DOHH2 (cell line): ENCODE measurements at regions not wholly inside any gene's neighbourhood (a gene's known extent, or its start where the extent isn't known, plus 50 kb on each side); places are given as distances from the start of the nearest gene placed in this dataset.

ENCODE experiments used
- H3F3A ChIP-seq: fragments of 200-600 bp; sonication (generic), shearing (Covaris generic); 2 replicates; pipeline ENCODE4 v1.6.0; 2016; ENCODE audit warnings: antibody characterized with exemption, mild to moderate bottlenecking; ENCODE audit not compliant: control insufficient read depth, insufficient read depth
- H3K27ac ChIP-seq: fragments of 200-600 bp; sonication (generic); 2 replicates; pipeline ENCODE4 v1.5.1; 2014; ENCODE audit warnings: low read depth, mild to moderate bottlenecking, low read length, moderate library complexity
- H3K27me3 ChIP-seq: fragments of 200-600 bp; sonication (generic); 2 replicates; pipeline ENCODE4 v1.6.1; 2014; ENCODE audit warnings: mild to moderate bottlenecking, low read length, mixed read lengths; ENCODE audit not compliant: control insufficient read depth
- H3K36me3 ChIP-seq: fragments of 200-600 bp; sonication (generic); 2 replicates; pipeline ENCODE4 v1.6.1; 2014; ENCODE audit warnings: mild to moderate bottlenecking, low read length, moderate library complexity, mixed read lengths; ENCODE audit not compliant: control insufficient read depth
- H3K4me1 ChIP-seq: fragments of 200-600 bp; sonication (generic); 2 replicates; pipeline ENCODE4 v1.6.1; 2014; ENCODE audit warnings: mild to moderate bottlenecking, low read length, mixed read lengths; ENCODE audit not compliant: control insufficient read depth
- H3K4me2 ChIP-seq: fragments of 200-600 bp; sonication (generic); 2 replicates; pipeline ENCODE4 v1.6.0; 2014; ENCODE audit warnings: mild to moderate bottlenecking, low read length, moderate library complexity
- H3K4me3 ChIP-seq: fragments of 200-600 bp; sonication (generic); 2 replicates; pipeline ENCODE4 v1.5.1; 2014; ENCODE audit warnings: mild to moderate bottlenecking, low read length, mixed read lengths
- H3K79me2 ChIP-seq: fragments of 200-600 bp; sonication (generic); 2 replicates; pipeline ENCODE4 v1.6.1; 2014; ENCODE audit warnings: mild to moderate bottlenecking, low read length, mixed read lengths; ENCODE audit not compliant: control insufficient read depth
- H3K9me2 ChIP-seq: fragments of 200-600 bp; sonication (generic); replicated peaks from 2 replicates; pipeline ENCODE4 v1.6.1; 2014; ENCODE audit warnings: mild to moderate bottlenecking, low read length, mixed read lengths; ENCODE audit not compliant: control insufficient read depth
- H3K9me3 ChIP-seq: fragments of 200-600 bp; sonication (generic); 2 replicates; pipeline ENCODE4 v1.6.1; 2014; ENCODE audit warnings: antibody characterized with exemption, low read length, mixed read lengths; ENCODE audit not compliant: control insufficient read depth, insufficient read depth
- H4K20me1 ChIP-seq: fragments of 200-600 bp; sonication (generic); 2 replicates; pipeline ENCODE4 v1.6.0; 2014; ENCODE audit warnings: low read depth, mild to moderate bottlenecking, antibody characterized with exemption, low read length, moderate library complexity; ENCODE audit not compliant: control insufficient read depth, insufficient read depth
- EZH2phosphoT487 ChIP-seq: fragments of 200-600 bp; sonication (generic); IDR thresholded peaks from 2 replicates; pipeline ENCODE4 v1.6.1; 2017; ENCODE audit warnings: borderline replicate concordance, mild to moderate bottlenecking, antibody characterized with exemption, low read length, moderate library complexity, mixed read lengths
- TF ChIP-seq, protein P1 (sequence below): fragments of 200-600 bp; sonication (generic); IDR thresholded peaks from one replicate; pipeline ENCODE4 v1.5.1; 2014; ENCODE audit warnings: antibody characterized with exemption, mild to moderate bottlenecking, low read depth, low read length; ENCODE audit not compliant: poor library complexity, severe bottlenecking

DNA sequence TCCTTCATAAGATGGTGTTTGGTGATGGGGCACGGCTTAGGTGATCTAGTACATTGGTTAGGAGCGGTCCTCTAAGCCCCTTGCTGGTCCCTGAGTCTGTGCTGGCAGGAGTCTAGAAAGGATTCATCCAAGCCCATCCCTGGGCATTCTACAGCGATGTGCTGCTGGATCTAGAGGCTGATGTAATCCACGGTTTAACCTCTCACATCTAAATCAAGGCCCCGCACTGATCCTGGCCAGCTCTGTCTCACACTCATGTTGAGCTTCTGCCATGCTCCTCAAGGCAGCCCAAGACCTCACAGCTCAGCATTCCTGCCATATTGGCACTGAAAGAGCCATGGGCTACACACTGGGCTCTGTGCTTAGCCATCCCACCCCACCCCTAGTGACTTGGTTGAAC is 664.8 kb downstream of the STK39 start:
- Histone ChIP-seq H3K36me3 (no peaks in the 10 kb centered on the region), H3F3A (no peaks in the 10 kb centered on the region), H3K4me3 (no peak overlapping the region), H3K27ac (no peak overlapping the region), H3K79me2 (no peaks in the 10 kb centered on the region), H3K9me2 (no peaks in the 10 kb centered on the region), H3K27me3 (no peaks in the 10 kb centered on the region), H4K20me1 (no peaks in the 10 kb centered on the region), H3K4me1 (no peaks in the 10 kb centered on the region), H3K9me3 (no peaks in the 10 kb centered on the region), H3K4me2 (no peak overlapping the region)
- TF ChIP-seq, protein P1, sequence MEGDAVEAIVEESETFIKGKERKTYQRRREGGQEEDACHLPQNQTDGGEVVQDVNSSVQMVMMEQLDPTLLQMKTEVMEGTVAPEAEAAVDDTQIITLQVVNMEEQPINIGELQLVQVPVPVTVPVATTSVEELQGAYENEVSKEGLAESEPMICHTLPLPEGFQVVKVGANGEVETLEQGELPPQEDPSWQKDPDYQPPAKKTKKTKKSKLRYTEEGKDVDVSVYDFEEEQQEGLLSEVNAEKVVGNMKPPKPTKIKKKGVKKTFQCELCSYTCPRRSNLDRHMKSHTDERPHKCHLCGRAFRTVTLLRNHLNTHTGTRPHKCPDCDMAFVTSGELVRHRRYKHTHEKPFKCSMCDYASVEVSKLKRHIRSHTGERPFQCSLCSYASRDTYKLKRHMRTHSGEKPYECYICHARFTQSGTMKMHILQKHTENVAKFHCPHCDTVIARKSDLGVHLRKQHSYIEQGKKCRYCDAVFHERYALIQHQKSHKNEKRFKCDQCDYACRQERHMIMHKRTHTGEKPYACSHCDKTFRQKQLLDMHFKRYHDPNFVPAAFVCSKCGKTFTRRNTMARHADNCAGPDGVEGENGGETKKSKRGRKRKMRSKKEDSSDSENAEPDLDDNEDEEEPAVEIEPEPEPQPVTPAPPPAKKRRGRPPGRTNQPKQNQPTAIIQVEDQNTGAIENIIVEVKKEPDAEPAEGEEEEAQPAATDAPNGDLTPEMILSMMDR = no peak
- TF ChIP-seq EZH2phosphoT487 = no peak

DNA sequence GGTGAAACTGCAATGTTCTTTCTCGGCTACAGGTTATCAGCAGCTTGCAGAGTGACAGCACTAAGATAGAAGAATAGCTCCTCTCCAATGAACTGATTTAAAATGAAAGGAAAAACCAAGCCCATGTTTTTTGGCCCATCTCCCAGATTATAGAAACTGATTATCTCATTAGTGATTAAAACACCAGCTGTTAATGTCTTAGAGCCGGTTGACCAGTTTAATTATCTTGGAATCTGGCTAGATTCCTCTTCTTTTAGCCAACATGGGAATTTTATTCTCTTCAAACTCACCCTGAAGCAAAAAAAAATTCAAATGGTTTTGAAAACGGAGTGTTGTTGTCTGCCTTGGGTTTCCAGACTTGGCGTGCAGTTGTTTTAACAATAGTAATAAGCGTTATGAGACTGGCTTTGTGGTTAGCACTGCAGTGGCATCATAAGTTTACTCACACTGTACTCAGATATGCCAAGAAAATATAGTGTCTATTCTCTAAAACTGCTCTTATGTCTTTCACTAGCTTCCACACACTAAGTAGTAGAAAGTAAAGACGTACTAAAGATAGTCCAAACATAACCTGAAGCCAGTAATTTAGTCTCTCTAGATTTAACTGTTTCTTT is 665.3 kb downstream of the STK39 start:
- Histone ChIP-seq H3K9me2 (no peaks in the 10 kb centered on the region), H3K4me2 (no peak overlapping the region), H3K4me1 (no peaks in the 10 kb centered on the region), H3K27ac (no peak overlapping the region), H3K9me3 (no peaks in the 10 kb centered on the region), H3K36me3 (no peaks in the 10 kb centered on the region), H3K4me3 (no peak overlapping the region), H3F3A (no peaks in the 10 kb centered on the region), H3K27me3 (no peaks in the 10 kb centered on the region), H3K79me2 (no peaks in the 10 kb centered on the region), H4K20me1 (no peaks in the 10 kb centered on the region)
- TF ChIP-seq, protein P1 = no peak
- no peak for TF ChIP-seq EZH2phosphoT487

DNA sequence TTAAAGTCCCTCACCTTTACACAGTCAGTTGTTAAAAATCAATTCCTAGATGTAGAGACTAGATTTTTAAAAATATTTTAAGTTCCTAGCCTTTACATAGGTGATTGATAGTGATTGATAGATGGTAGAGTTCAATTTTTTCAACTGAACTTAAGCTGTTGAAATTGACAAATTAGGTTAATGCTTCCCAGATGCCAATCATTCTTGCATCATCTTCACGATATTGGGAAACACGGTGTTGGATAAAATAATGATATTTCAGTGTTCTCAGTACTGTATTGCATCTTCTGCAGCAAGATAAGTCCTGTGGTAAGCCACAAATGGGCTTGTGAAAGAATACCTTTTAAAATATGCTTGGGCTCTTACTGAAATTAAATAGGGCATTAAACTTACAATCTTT is 667.6 kb downstream of the STK39 start:
- Histone ChIP-seq H3K4me2 (no peak overlapping the region), H4K20me1 (no peaks in the 10 kb centered on the region)
- TF ChIP-seq, protein P1 = no peak
- TF ChIP-seq EZH2phosphoT487 = no peak

More for the DNA sequence above, 667.6 kb downstream of the STK39 start:
- Histone ChIP-seq H3K79me2 (no peaks in the 10 kb centered on the region), H3K4me1 (no peaks in the 10 kb centered on the region), H3K27ac (no peak overlapping the region), H3K9me2 (no peaks in the 10 kb centered on the region), H3K36me3 (no peaks in the 10 kb centered on the region), H3K4me3 (no peak overlapping the region), H3F3A (no peaks in the 10 kb centered on the region), H3K9me3 (no peaks in the 10 kb centered on the region), H3K27me3 (no peaks in the 10 kb centered on the region)
